ENCODE measurements at regions not wholly inside any gene's neighbourhood (a gene's known extent, or its start where the extent isn't known, plus 50 kb on each side); places are given as distances from the start of the nearest gene placed in this dataset.

GRCh38 chr16:66020642-66021041 is 345.8 kb upstream of the CDH5 start:
- Histone ChIP-seq H2AFZ (ENCODE audit: low read length) (no peak overlapping the region), H3K9ac (ENCODE audit: insufficient read depth, low read depth, low read length) (no peak overlapping the region), H3K4me2 (ENCODE audit: low read depth, low read length) (no peak overlapping the region), H3K9me3 (ENCODE audit: low read length) (peaks cover 7% of the 10 kb centered on the region; the same call in 1 of the 2 replicates), H4K20me1 (ENCODE audit: insufficient read depth, low read length) (no peaks in the 10 kb centered on the region), H3K27me3 (ENCODE audit: control insufficient read depth in 1 of 2, insufficient read depth in 2 of 2, low read length in 2 of 2) (peaks cover 2 to 6% of the 10 kb centered on the region in 2 experiments; a peak in 3 of 5 replicates), H3K27ac (ENCODE audit: extremely low read length, insufficient read depth, low read length) (no peak overlapping the region), H3K4me3 (replicated peaks in 1 of 3; ENCODE audit: insufficient read depth in 1 of 3, low read depth in 2 of 3, low read length in 3 of 3) (no peak overlapping the region), H3K79me2 (ENCODE audit: insufficient read depth, low read length) (no peaks in the 10 kb centered on the region), H3K36me3 (replicated peaks in 1 of 2; ENCODE audit: control insufficient read depth in 1 of 2, insufficient read depth in 2 of 2, low read length in 2 of 2) (no peaks in the 10 kb centered on the region), H3K4me1 (ENCODE audit: insufficient read depth, low read length) (no peaks in the 10 kb centered on the region)
- CTCF ChIA-PET (ENCODE audit: low intra/inter-chr PET ratio, low total read pairs), result no interaction called here
- intact Hi-C loops (cut with micrococcal nuclease; ENCODE audit: unreplicated experiment) (no loop called here), in situ Hi-C loops (cut with HindIII; ENCODE audit: extremely low pct_ligation_motif_present, low pct_unique_long_range_greater_than_20kb) (no loop called here)
- POLR2A ChIA-PET, result no interaction called here
- DNase-seq (ENCODE audit: low spot score) (no peak), FAIRE-seq (no peak), ATAC-seq (no peak)
- BruUV-seq (replicated peaks), result no TSS peak
- TF ChIP-seq SP1 (IDR thresholded peaks at IDR 0.05), result no peak
- TF ChIP-seq SP1 (CRISPR knock-in tag; IDR thresholded peaks at IDR 0.05), result no peak
- no peak for TF ChIP-seq ISL2 (CRISPR knock-in tag; IDR thresholded peaks at IDR 0.05)
- TF ChIP-seq ZNF569 (CRISPR knock-in tag; IDR thresholded peaks at IDR 0.05; ENCODE audit: borderline replicate concordance), result no peak
- no peak for TF ChIP-seq KDM2A (CRISPR knock-in tag; IDR thresholded peaks at IDR 0.05; ENCODE audit: borderline replicate concordance, low read depth)
- no peak for TF ChIP-seq KIAA2018 (CRISPR knock-in tag; IDR thresholded peaks at IDR 0.05; ENCODE audit: borderline replicate concordance)
- no peak for TF ChIP-seq PTBP1 (IDR thresholded peaks at IDR 0.05; ENCODE audit: low read depth, low read length, poor library complexity, severe bottlenecking)
- TF ChIP-seq TEF (CRISPR knock-in tag; IDR thresholded peaks at IDR 0.05), result no peak
- no peak for TF ChIP-seq ZHX2 (IDR thresholded peaks at IDR 0.05; ENCODE audit: low read depth)
- TF ChIP-seq ZHX2 (CRISPR knock-in tag; IDR thresholded peaks at IDR 0.05; ENCODE audit: borderline replicate concordance), result no peak
- TF ChIP-seq HDAC1 (CRISPR knock-in tag; IDR thresholded peaks at IDR 0.05), result no peak
- TF ChIP-seq MTF1 (CRISPR knock-in tag; IDR thresholded peaks at IDR 0.05), result no peak
